ENCODE measurements at regions not wholly inside any gene's neighbourhood (a gene's known extent, or its start where the extent isn't known, plus 50 kb on each side); places are given as distances from the start of the nearest gene placed in this dataset.

GRCh38 chr3:30471796-30472489 lies 134.5 kb upstream of the TGFBR2 start:
- TF ChIP-seq POLR2A (IDR thresholded peaks at IDR 0.05), result no peak
- TF ChIP-seq, protein P1, sequence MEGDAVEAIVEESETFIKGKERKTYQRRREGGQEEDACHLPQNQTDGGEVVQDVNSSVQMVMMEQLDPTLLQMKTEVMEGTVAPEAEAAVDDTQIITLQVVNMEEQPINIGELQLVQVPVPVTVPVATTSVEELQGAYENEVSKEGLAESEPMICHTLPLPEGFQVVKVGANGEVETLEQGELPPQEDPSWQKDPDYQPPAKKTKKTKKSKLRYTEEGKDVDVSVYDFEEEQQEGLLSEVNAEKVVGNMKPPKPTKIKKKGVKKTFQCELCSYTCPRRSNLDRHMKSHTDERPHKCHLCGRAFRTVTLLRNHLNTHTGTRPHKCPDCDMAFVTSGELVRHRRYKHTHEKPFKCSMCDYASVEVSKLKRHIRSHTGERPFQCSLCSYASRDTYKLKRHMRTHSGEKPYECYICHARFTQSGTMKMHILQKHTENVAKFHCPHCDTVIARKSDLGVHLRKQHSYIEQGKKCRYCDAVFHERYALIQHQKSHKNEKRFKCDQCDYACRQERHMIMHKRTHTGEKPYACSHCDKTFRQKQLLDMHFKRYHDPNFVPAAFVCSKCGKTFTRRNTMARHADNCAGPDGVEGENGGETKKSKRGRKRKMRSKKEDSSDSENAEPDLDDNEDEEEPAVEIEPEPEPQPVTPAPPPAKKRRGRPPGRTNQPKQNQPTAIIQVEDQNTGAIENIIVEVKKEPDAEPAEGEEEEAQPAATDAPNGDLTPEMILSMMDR (IDR thresholded peaks at IDR 0.05), result no peak
